ENCODE measurements at regions not wholly inside any gene's neighbourhood (a gene's known extent, or its start where the extent isn't known, plus 50 kb on each side); places are given as distances from the start of the nearest gene placed in this dataset.

DNA sequence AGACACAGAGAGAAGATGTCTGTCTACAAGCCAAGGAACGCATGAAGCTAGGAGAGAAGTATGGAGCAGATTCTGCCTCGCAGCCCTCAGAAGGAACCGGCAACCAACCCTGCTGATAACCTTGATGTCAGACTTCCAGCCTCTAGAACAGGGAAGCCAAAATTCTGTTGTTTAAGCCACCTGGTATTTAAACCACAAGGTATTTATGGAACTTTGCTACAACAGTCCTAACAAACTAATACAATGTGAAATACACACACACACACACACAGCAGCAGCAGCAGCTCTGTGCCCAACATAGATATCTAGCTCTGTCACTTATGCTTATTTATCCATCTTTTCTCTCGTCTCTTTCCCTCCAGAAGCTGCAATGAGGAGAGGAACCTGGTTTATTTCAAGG is 400.0 kb downstream of the ETS1 start:
- Mint-ChIP-seq H3K9me3 (ENCODE audit: unreplicated experiment) (peaks cover 20% of the 10 kb centered on the region), H3K27me3 (ENCODE audit: unreplicated experiment) (no peaks in the 10 kb centered on the region), H3K27ac (ENCODE audit: unreplicated experiment) (no peak overlapping the region), H3K4me1 (ENCODE audit: unreplicated experiment) (peaks cover 31% of the 10 kb centered on the region), H3K4me3 (ENCODE audit: unreplicated experiment) (no peak overlapping the region), H3K36me3 (ENCODE audit: unreplicated experiment) (peaks cover 2% of the 10 kb centered on the region)
- no peak for DNase-seq (ENCODE audit: extremely low spot score, unreplicated experiment)
- TF ChIP-seq CTCF (IDR thresholded peaks at IDR 0.05): no peak

DNA sequence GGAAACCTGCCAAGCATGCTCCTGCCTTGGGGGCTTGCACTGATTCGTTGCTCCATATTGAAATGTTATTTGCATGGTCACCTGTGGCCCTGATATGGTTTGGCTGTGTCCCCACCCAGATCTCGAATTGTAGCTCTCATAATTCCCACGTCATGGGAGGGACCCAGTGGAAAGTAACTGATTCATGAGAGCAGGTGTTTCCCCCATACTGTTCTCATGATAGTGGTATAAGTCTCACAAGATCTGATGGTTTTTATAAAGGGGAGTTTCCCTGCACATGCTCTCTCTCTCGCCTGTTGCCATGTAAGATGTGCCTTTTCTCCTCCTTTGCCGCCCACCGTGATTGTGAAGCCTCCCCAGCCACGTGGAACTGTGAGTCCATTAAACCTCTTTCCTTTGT is 402.4 kb downstream of the ETS1 start:
- DNase-seq (ENCODE audit: extremely low spot score, unreplicated experiment): no peak
- Mint-ChIP-seq H3K4me1 (ENCODE audit: unreplicated experiment) (peaks cover 41% of the 10 kb centered on the region), H3K27ac (ENCODE audit: unreplicated experiment) (no peak overlapping the region), H3K4me3 (ENCODE audit: unreplicated experiment) (no peak overlapping the region), H3K9me3 (ENCODE audit: unreplicated experiment) (peaks cover 20% of the 10 kb centered on the region), H3K36me3 (ENCODE audit: unreplicated experiment) (peaks cover 2% of the 10 kb centered on the region), H3K27me3 (ENCODE audit: unreplicated experiment) (no peaks in the 10 kb centered on the region)
- TF ChIP-seq CTCF (IDR thresholded peaks at IDR 0.05): no peak

DNA sequence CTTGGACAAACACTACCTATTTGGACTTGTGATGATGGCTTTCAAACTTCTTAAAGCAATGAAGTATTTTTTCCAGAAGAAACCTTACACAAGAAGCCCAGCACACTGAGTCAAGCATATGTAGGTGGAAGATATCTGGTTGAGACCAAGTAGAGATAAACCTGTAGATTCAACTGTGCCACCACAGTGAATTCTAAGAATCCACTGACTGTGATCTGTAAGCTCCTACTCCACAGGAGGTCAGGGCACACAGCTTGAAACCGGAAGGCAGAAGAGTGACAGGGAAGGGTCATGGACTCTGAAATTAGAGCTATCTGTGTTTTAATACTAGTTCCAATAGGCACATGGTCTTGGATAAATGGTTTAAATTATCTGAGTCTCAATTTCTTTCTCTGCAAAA is 404.5 kb downstream of the ETS1 start:
- DNase-seq (ENCODE audit: extremely low spot score, unreplicated experiment): no peak
- Mint-ChIP-seq H3K27ac (ENCODE audit: unreplicated experiment) (peak overlapping the region; percentile 6), H3K27me3 (ENCODE audit: unreplicated experiment) (no peaks in the 10 kb centered on the region), H3K4me3 (ENCODE audit: unreplicated experiment) (no peak overlapping the region), H3K9me3 (ENCODE audit: unreplicated experiment) (peaks cover 20% of the 10 kb centered on the region), H3K4me1 (ENCODE audit: unreplicated experiment) (peaks cover 53% of the 10 kb centered on the region), H3K36me3 (ENCODE audit: unreplicated experiment) (peaks cover 2% of the 10 kb centered on the region)
- no peak for TF ChIP-seq CTCF (IDR thresholded peaks at IDR 0.05)

- TF ChIP-seq CTCF (IDR thresholded peaks at IDR 0.05): no peak
- peaks cover 60% of the 10 kb centered on the region for H3K4me1 Mint-ChIP-seq (ENCODE audit: unreplicated experiment)
- peak overlapping the region; percentile 9 for H3K27ac Mint-ChIP-seq (ENCODE audit: unreplicated experiment)
- no peaks in the 10 kb centered on the region for H3K27me3 Mint-ChIP-seq (ENCODE audit: unreplicated experiment)
- no peak for DNase-seq (ENCODE audit: extremely low spot score, unreplicated experiment)
- peaks cover 20% of the 10 kb centered on the region for H3K9me3 Mint-ChIP-seq (ENCODE audit: unreplicated experiment)
- no peak overlapping the region for H3K4me3 Mint-ChIP-seq (ENCODE audit: unreplicated experiment)
- H3K36me3 Mint-ChIP-seq (ENCODE audit: unreplicated experiment): peaks cover 2% of the 10 kb centered on the region
Measured at GRCh38 chr11:128181984-128182383, 405.4 kb downstream of the ETS1 start.

GRCh38 chr11:128181088-128181480 is 406.3 kb downstream of the ETS1 start:
- Mint-ChIP-seq H3K4me1 (ENCODE audit: unreplicated experiment) (peaks cover 60% of the 10 kb centered on the region), H3K4me3 (ENCODE audit: unreplicated experiment) (no peak overlapping the region)

More at GRCh38 chr11:128181088-128181480, 406.3 kb downstream of the ETS1 start:
- no peak for DNase-seq (ENCODE audit: extremely low spot score, unreplicated experiment)
- H3K9me3 Mint-ChIP-seq (ENCODE audit: unreplicated experiment): peaks cover 17% of the 10 kb centered on the region
- peak overlapping the region; percentile 84 for H3K27ac Mint-ChIP-seq (ENCODE audit: unreplicated experiment)
- peaks cover 2% of the 10 kb centered on the region for H3K36me3 Mint-ChIP-seq (ENCODE audit: unreplicated experiment)
- TF ChIP-seq CTCF (IDR thresholded peaks at IDR 0.05): no peak
- no peaks in the 10 kb centered on the region for H3K27me3 Mint-ChIP-seq (ENCODE audit: unreplicated experiment)

Data from osteocyte (in vitro differentiated cells).